Upper lobe of left lung (tissue), 6 donors: ENCODE measurements at regions not wholly inside any gene's neighbourhood (a gene's known extent, or its start where the extent isn't known, plus 50 kb on each side); places are given as distances from the start of the nearest gene placed in this dataset.

ENCODE experiments used
- ATAC-seq, 2 donors: fragments of 200-7000 bp; cut with Tn5 transposase; one replicate each; pipeline ENCODE4 v1.9.1; 2022; ENCODE audit warnings: mild to moderate bottlenecking in 2 of 2, moderate library complexity in 2 of 2; ENCODE audit not compliant: low FRiP score in 2 of 2
- DNase-seq, 2 donors: peaks; one replicate each; pipeline ENCODE4 v3.0.0-alpha.2; 2019 to 2020
- H3K27ac ChIP-seq, 4 donors: fragments of 200-600 bp; sonication (generic); one replicate each; pipeline ENCODE4 v1.5.1; 2016 to 2019
- H3K27me3 ChIP-seq, 4 donors: fragments of 200-600 bp; sonication (generic); one replicate each; pipeline ENCODE4 v1.5.1; 2017 to 2019
- H3K36me3 ChIP-seq, 4 donors: fragments of 200-600 bp; sonication (generic); one replicate each; pipeline ENCODE4 v1.5.1; 2016 to 2019
- H3K4me1 ChIP-seq, 4 donors: fragments of 200-600 bp; sonication (generic); one replicate each; pipeline ENCODE4 v1.5.1; 2018 to 2019
- H3K4me3 ChIP-seq, 4 donors: fragments of 200-600 bp; sonication (generic); one replicate each; pipeline ENCODE4 v1.5.1; 2017 to 2019; ENCODE audit warnings: mild to moderate bottlenecking in 2 of 4, moderate library complexity in 1 of 4
- H3K9me3 ChIP-seq, 4 donors: fragments of 200-600 bp; sonication (generic); one replicate each; pipeline ENCODE4 v1.5.1; 2018 to 2019
- EP300 ChIP-seq, 4 donors: sonication (generic); formaldehyde crosslinking; IDR thresholded peaks; one replicate each; pipeline ENCODE4 v1.5.1; 2017; ENCODE audit warnings: antibody characterized with exemption in 4 of 4, control low read depth in 2 of 4
- POLR2A ChIP-seq, 4 donors: fragments of 450-650 bp; IDR thresholded peaks; one replicate each; pipeline ENCODE4 v1.5.1; 2016 to 2017; ENCODE audit warnings: antibody characterized with exemption in 4 of 4, mild to moderate bottlenecking in 2 of 4
- POLR2AphosphoS5 ChIP-seq, 2 donors: sonication (generic); formaldehyde crosslinking; IDR thresholded peaks; one replicate each; pipeline ENCODE4 v1.5.1; 2017; ENCODE audit warnings: antibody characterized with exemption in 2 of 2
- WGBS, 2 donors: methylation state at CpG; one replicate each; pipeline ENCODE4 v1.1.5; 2017 to 2018; 5-methylcytosine and 5-hydroxymethylcytosine counted together
- TF ChIP-seq, protein P1 (sequence below), 6 experiments: fragments of 450-650 bp in 4 of 6; fragments of 200-600 bp in 2 of 6; sonication (generic) in 2 of 6; IDR thresholded peaks; one replicate each; pipeline ENCODE4 v1.5.1; 2016 to 2019; ENCODE audit warnings: antibody characterized with exemption in 6 of 6
- donor health status: DM: no; HTN: no; CAD: no; lungs with moderate emphysema.
- donor health status: DM: no; HTN: yes; CAD: no; lungs with severe emphysema.

DNA sequence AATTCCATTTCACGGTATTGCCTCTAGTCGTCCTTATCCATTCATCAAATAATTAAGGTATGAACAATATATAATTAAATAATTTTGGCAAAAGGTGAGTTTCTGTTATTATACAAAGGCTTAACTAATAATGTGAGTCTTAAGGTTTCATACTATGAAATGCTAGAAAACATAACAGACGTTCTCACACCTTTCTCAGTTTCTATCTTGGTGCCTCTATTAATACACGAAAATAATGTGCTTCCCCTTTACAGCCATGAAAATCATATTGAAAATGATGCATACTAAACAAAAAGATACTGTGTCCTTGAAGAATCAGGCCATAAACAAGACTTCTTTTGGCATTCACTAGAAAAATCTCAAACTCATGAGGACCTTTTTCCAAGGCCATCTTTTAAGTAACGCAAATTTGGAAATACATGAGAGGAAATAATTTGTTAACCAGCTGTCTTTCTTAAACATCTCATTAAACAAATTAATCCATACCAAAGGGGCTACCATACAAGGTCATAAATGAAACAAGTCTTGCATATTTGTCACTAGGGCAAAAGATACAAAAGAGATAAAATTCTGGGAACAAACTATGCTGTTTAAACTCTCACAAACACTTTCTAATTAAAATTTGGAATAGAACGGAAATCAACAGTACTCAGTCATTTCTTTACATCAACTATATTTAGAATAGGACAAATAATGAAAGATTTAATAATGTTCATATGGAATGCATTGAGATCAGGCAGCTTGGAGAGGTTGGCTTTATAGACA lies 53.9 kb upstream of the CAV2 start:
- peak overlapping the region in 1 of 4 donors; percentile 25 for H3K27ac ChIP-seq
- TF ChIP-seq POLR2A (IDR thresholded peaks at IDR 0.05) (no peak), POLR2AphosphoS5 (IDR thresholded peaks at IDR 0.05) (no peak), EP300 (IDR thresholded peaks at IDR 0.05) (no peak)
- TF ChIP-seq, protein P1, sequence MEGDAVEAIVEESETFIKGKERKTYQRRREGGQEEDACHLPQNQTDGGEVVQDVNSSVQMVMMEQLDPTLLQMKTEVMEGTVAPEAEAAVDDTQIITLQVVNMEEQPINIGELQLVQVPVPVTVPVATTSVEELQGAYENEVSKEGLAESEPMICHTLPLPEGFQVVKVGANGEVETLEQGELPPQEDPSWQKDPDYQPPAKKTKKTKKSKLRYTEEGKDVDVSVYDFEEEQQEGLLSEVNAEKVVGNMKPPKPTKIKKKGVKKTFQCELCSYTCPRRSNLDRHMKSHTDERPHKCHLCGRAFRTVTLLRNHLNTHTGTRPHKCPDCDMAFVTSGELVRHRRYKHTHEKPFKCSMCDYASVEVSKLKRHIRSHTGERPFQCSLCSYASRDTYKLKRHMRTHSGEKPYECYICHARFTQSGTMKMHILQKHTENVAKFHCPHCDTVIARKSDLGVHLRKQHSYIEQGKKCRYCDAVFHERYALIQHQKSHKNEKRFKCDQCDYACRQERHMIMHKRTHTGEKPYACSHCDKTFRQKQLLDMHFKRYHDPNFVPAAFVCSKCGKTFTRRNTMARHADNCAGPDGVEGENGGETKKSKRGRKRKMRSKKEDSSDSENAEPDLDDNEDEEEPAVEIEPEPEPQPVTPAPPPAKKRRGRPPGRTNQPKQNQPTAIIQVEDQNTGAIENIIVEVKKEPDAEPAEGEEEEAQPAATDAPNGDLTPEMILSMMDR (IDR thresholded peaks at IDR 0.05): no peak

DNA sequence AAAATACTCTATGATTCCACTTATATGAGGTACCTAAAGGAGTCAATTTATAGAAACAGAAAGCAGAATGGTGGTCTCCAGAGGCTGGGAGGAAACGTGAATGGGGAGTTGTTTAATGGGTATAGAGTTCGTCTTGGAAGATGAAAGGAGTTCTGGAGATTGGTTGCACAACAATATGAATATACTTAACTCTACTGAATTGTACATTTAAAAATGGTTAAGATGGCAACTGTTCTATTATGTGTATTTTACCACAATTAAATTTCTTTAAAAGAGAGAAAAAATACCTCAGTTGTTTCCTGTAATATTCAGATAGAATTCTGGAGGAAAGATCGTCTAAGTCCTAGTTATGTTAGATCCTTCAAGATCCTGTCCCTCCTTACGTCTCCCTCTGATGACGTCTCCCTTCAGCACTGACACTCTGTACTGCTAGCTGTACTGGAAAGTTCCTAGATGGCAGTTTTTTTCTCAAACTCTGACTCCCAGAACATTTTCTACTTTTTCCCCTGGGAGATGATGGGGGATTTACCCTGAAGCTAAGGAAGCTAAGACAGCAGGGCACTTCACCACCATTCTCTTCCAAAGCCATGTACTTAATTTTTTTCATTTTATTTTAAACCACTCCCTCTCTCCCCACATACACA lies 53.2 kb upstream of the CAV2 start:
- no peaks in the 10 kb centered on the region for H3K9me3 ChIP-seq
- H3K4me1 ChIP-seq: peaks cover 0 to 27% (median 7%) of the 10 kb centered on the region in 4 donors
- H3K36me3 ChIP-seq: no peaks in the 10 kb centered on the region
- H3K27ac ChIP-seq: peak overlapping the region in 2 of 4 donors; percentile 25 to 30
- H3K27me3 ChIP-seq: no peaks in the 10 kb centered on the region
- 63 to 65% methylated on average over 5 of the region's 5 CpGs for WGBS, 2 donors
- ATAC-seq (no peak), DNase-seq (no peak)
- TF ChIP-seq, protein P1 (IDR thresholded peaks at IDR 0.05): no peak
- TF ChIP-seq EP300 (IDR thresholded peaks at IDR 0.05): no peak
- no peak for TF ChIP-seq POLR2A (IDR thresholded peaks at IDR 0.05)
- TF ChIP-seq POLR2AphosphoS5 (IDR thresholded peaks at IDR 0.05): no peak
- H3K4me3 ChIP-seq: no peak overlapping the region

More for the DNA sequence above, 53.9 kb upstream of the CAV2 start:
- Histone ChIP-seq H3K27me3 (no peaks in the 10 kb centered on the region), H3K4me3 (no peak overlapping the region), H3K4me1 (peaks cover 0 to 27% (median 7%) of the 10 kb centered on the region in 4 donors), H3K9me3 (no peaks in the 10 kb centered on the region), H3K36me3 (no peaks in the 10 kb centered on the region)
- WGBS, 2 donors: 70 to 73% methylated on average over 6 of the region's 6 CpGs
- no peak for DNase-seq
- ATAC-seq: no peak

DNA sequence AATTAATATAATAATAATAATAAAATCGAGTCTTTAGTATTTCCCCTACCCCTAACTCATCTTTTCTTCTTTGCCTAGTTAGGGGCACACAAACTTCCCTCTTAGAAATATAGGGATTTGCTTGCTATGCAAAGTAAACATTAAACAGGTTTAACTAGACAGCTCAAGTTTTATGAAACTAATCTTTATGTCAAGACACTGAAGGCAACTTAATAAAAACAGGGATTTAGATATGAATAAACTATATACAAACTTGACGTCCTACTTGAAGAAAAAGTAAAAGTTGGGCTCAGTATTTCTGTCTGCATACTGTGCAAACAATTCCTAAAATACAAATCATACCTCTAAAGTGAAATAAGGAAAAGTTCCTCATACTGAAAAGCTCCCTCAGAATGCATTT lies 52.1 kb upstream of the CAV2 start:
- Histone ChIP-seq H3K9me3 (no peaks in the 10 kb centered on the region), H3K27me3 (no peaks in the 10 kb centered on the region), H3K27ac (peak overlapping the region in 1 of 4 donors; percentile 21), H3K4me1 (peaks cover 0 to 27% (median 7%) of the 10 kb centered on the region in 4 donors), H3K36me3 (no peaks in the 10 kb centered on the region), H3K4me3 (no peak overlapping the region)
- no peak for ATAC-seq
- 46 to 58% methylated on average over 2 of the region's 2 CpGs for WGBS, 2 donors
- no peak for DNase-seq
- no peak for TF ChIP-seq POLR2A (IDR thresholded peaks at IDR 0.05)
- TF ChIP-seq EP300 (IDR thresholded peaks at IDR 0.05): no peak
- TF ChIP-seq, protein P1 (IDR thresholded peaks at IDR 0.05): no peak
- no peak for TF ChIP-seq POLR2AphosphoS5 (IDR thresholded peaks at IDR 0.05)

DNA sequence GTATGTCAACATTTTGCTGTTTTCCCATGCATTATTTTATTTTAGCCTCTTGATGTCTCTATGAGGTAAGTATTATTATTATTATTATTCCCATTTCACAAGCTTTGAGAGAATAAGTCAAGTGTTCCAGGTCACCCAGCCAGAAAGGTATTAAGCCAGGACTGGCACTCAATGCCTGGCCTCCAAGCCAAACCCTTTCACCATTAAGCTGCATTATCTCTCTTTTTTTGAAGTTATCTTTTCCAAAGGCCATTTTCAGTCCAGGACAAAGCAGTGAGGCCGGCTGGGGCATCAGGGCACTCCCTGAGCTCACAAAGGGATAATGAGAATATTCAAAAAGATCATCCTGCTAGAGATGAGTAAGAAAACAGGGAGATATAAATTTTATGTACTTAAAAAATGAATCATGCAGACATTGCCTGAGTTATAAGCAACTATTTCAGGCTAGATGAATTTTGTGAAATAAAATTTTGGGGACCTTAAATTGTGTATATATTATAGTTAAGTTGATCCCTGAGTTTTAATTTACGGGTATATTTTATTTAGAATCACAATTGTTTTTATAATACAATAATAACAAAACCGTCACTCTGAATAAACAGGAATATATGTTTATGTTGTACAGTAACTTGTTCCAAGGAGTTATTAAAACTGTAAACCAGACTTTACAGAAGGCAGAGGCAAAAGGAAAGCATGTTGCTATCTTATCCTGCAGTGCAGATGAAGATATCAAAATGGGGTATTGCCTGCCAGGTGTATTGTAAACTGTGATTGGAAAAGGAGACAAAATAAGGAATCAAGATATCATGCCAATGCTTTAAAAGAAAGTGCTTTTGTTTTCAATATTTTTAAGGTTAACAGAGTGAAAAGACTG lies 51.3 kb upstream of the CAV2 start:
- ATAC-seq (no peak), DNase-seq (no peak)
- Histone ChIP-seq H3K36me3 (no peaks in the 10 kb centered on the region), H3K4me3 (no peak overlapping the region), H3K4me1 (peaks cover 0 to 21% (median 7%) of the 10 kb centered on the region in 4 donors), H3K9me3 (no peaks in the 10 kb centered on the region), H3K27ac (peak overlapping the region in 1 of 4 donors; percentile 21), H3K27me3 (no peaks in the 10 kb centered on the region)
- 39 to 52% methylated on average over 3 of the region's 3 CpGs for WGBS, 2 donors
- TF ChIP-seq POLR2AphosphoS5 (IDR thresholded peaks at IDR 0.05) (no peak), POLR2A (IDR thresholded peaks at IDR 0.05) (no peak), EP300 (IDR thresholded peaks at IDR 0.05) (no peak)
- TF ChIP-seq, protein P1 (IDR thresholded peaks at IDR 0.05): no peak
